ENCODE measurements at regions not wholly inside any gene's neighbourhood (a gene's known extent, or its start where the extent isn't known, plus 50 kb on each side); places are given as distances from the start of the nearest gene placed in this dataset.

DNA sequence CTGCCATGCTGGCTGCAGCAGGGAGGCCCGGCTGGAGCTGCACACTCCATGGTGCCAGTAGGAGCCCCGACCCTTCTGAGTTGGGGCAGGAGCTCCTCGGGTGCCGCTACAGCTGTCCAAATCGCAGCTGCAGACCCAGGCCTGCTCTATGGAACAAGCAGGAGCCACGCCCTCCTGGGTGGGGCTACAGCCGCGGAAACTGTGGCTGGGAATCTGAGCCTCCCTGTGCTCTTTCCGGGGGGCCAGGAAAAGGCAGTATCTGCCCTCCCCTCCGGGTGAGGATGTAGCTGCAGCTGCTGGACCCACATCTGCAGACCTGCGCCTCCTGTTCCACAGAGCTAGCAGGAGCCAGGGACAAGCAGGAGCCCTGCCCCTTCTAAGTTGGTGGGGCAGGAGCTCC is 278.9 kb upstream of the ACTBL2 start:
- Histone ChIP-seq H3K27ac (ENCODE audit: low read length) (no peak overlapping the region), H4K20me1 (ENCODE audit: insufficient read depth, low read length) (no peaks in the 10 kb centered on the region), H3K4me3 (ENCODE audit: low read depth in 1 of 2, low read length in 2 of 2) (no peak overlapping the region), H3K27me3 (ENCODE audit: insufficient read depth, low read length, poor library complexity) (no peaks in the 10 kb centered on the region), H3K79me2 (ENCODE audit: insufficient read depth, low read length) (no peaks in the 10 kb centered on the region), H3K9me3 (ENCODE audit: insufficient read depth, low read length, severe bottlenecking) (no peaks in the 10 kb centered on the region), H3K4me1 (ENCODE audit: insufficient read depth, low read length) (no peaks in the 10 kb centered on the region), H3K4me2 (ENCODE audit: insufficient read depth, low read length) (no peak overlapping the region), H3K36me3 (ENCODE audit: insufficient read depth, low read length) (no peaks in the 10 kb centered on the region), H3K9ac (ENCODE audit: low read depth, low read length) (no peak overlapping the region), H2AFZ (ENCODE audit: low read depth, low read length) (no peak overlapping the region)
- TF ChIP-seq EZH2 (IDR thresholded peaks at IDR 0.05; ENCODE audit: borderline replicate concordance, low read depth, low read length, severe bottlenecking): no peak
- TF ChIP-seq, protein P1, sequence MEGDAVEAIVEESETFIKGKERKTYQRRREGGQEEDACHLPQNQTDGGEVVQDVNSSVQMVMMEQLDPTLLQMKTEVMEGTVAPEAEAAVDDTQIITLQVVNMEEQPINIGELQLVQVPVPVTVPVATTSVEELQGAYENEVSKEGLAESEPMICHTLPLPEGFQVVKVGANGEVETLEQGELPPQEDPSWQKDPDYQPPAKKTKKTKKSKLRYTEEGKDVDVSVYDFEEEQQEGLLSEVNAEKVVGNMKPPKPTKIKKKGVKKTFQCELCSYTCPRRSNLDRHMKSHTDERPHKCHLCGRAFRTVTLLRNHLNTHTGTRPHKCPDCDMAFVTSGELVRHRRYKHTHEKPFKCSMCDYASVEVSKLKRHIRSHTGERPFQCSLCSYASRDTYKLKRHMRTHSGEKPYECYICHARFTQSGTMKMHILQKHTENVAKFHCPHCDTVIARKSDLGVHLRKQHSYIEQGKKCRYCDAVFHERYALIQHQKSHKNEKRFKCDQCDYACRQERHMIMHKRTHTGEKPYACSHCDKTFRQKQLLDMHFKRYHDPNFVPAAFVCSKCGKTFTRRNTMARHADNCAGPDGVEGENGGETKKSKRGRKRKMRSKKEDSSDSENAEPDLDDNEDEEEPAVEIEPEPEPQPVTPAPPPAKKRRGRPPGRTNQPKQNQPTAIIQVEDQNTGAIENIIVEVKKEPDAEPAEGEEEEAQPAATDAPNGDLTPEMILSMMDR (IDR thresholded peaks at IDR 0.05; ENCODE audit: borderline replicate concordance, extremely low read depth, low read length, poor library complexity, severe bottlenecking): no peak
- DNase-seq: no peak
- no peak for ATAC-seq (ENCODE audit: insufficient read depth, low read depth)

DNA sequence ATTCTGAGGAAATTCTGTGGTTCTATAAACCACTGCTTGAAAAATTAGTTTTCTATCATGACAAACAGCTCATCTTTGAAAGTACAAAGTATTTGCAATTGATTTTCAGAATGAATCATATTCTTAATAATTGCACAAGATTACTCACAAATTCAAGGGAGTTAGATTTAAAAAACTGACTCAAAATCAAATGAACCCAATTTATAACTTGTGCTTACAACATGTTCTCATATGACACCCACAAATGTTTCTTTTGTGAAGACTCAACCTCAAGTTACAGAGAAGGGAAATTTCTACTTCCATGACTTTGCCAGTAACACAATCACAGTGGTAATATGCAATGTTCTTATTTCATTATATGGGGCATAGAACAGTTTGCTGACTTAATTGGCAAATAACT is 272.0 kb upstream of the ACTBL2 start:
- DNase-seq (no peak), ATAC-seq (ENCODE audit: insufficient read depth, low read depth) (no peak)
- Histone ChIP-seq H3K4me2 (ENCODE audit: insufficient read depth, low read length) (no peak overlapping the region), H3K9ac (ENCODE audit: low read depth, low read length) (no peak overlapping the region), H2AFZ (ENCODE audit: low read depth, low read length) (no peak overlapping the region), H3K36me3 (ENCODE audit: insufficient read depth, low read length) (no peaks in the 10 kb centered on the region), H3K4me3 (ENCODE audit: low read depth in 1 of 2, low read length in 2 of 2) (no peak overlapping the region), H3K4me1 (ENCODE audit: insufficient read depth, low read length) (no peaks in the 10 kb centered on the region), H4K20me1 (ENCODE audit: insufficient read depth, low read length) (no peaks in the 10 kb centered on the region), H3K27ac (ENCODE audit: low read length) (no peak overlapping the region), H3K79me2 (ENCODE audit: insufficient read depth, low read length) (no peaks in the 10 kb centered on the region), H3K9me3 (ENCODE audit: insufficient read depth, low read length, severe bottlenecking) (no peaks in the 10 kb centered on the region), H3K27me3 (ENCODE audit: insufficient read depth, low read length, poor library complexity) (no peaks in the 10 kb centered on the region)
- TF ChIP-seq, protein P1 (IDR thresholded peaks at IDR 0.05; ENCODE audit: borderline replicate concordance, extremely low read depth, low read length, poor library complexity, severe bottlenecking): no peak
- no peak for TF ChIP-seq EZH2 (IDR thresholded peaks at IDR 0.05; ENCODE audit: borderline replicate concordance, low read depth, low read length, severe bottlenecking)

DNA sequence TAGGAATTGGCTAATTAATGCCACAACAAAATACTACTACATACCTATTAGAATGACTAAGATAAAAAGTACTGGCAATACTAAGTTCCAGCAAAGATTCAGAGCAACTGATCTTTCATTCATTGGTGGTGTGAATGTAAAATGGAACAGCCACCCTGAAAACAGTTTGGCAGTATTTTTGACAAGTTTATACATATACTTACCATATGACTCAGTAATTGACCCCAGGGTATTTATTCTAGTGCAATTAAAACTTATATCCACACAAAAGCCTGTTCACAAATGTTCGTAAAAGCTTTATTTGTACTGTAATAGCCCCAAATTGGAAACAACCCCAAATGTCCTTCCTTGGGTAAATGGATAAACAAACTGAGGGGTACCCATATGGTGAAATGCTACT is 270.8 kb upstream of the ACTBL2 start:
- H2AFZ ChIP-seq (ENCODE audit: low read depth, low read length): no peak overlapping the region
- H3K4me3 ChIP-seq (ENCODE audit: low read depth in 1 of 2, low read length in 2 of 2): no peak overlapping the region
- DNase-seq (no peak), ATAC-seq (ENCODE audit: insufficient read depth, low read depth) (no peak)
- no peak overlapping the region for H3K27ac ChIP-seq (ENCODE audit: low read length)
- no peaks in the 10 kb centered on the region for H3K36me3 ChIP-seq (ENCODE audit: insufficient read depth, low read length)
- no peaks in the 10 kb centered on the region for H3K79me2 ChIP-seq (ENCODE audit: insufficient read depth, low read length)
- no peaks in the 10 kb centered on the region for H3K27me3 ChIP-seq (ENCODE audit: insufficient read depth, low read length, poor library complexity)
- no peak overlapping the region for H3K9ac ChIP-seq (ENCODE audit: low read depth, low read length)
- H4K20me1 ChIP-seq (ENCODE audit: insufficient read depth, low read length): no peaks in the 10 kb centered on the region
- TF ChIP-seq, protein P1 (IDR thresholded peaks at IDR 0.05; ENCODE audit: borderline replicate concordance, extremely low read depth, low read length, poor library complexity, severe bottlenecking): no peak
- TF ChIP-seq EZH2 (IDR thresholded peaks at IDR 0.05; ENCODE audit: borderline replicate concordance, low read depth, low read length, severe bottlenecking): no peak
- no peaks in the 10 kb centered on the region for H3K9me3 ChIP-seq (ENCODE audit: insufficient read depth, low read length, severe bottlenecking)
- H3K4me1 ChIP-seq (ENCODE audit: insufficient read depth, low read length): no peaks in the 10 kb centered on the region
- H3K4me2 ChIP-seq (ENCODE audit: insufficient read depth, low read length): no peak overlapping the region

DNA sequence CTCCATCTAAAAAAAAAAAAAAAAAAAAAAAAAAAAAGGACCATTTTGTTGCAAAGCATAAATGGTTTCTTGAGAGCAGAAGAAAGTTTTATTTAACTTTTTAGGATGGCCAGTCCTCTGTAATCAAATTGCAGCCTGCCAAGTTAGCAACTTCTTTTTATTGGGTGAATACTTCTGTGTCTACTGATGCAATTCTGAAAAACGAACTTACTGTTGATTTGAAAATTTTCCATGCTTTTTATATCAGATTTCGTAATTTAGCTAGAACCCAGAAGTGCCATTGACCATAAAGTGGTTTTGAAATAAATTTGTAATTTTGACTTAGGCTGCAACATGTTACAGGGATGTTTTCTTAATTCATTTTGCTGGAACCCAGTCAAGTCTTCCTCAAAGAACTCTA is 269.1 kb upstream of the ACTBL2 start:
- no peak overlapping the region for H2AFZ ChIP-seq (ENCODE audit: low read depth, low read length)
- H3K27ac ChIP-seq (ENCODE audit: low read length): no peak overlapping the region
- DNase-seq (no peak), ATAC-seq (ENCODE audit: insufficient read depth, low read depth) (no peak)
- H3K4me3 ChIP-seq (ENCODE audit: low read depth in 1 of 2, low read length in 2 of 2): no peak overlapping the region
- H3K9me3 ChIP-seq (ENCODE audit: insufficient read depth, low read length, severe bottlenecking): no peaks in the 10 kb centered on the region
- H3K4me1 ChIP-seq (ENCODE audit: insufficient read depth, low read length): no peaks in the 10 kb centered on the region
- H4K20me1 ChIP-seq (ENCODE audit: insufficient read depth, low read length): no peaks in the 10 kb centered on the region
- H3K36me3 ChIP-seq (ENCODE audit: insufficient read depth, low read length): no peaks in the 10 kb centered on the region
- TF ChIP-seq, protein P1 (IDR thresholded peaks at IDR 0.05; ENCODE audit: borderline replicate concordance, extremely low read depth, low read length, poor library complexity, severe bottlenecking): no peak
- no peak for TF ChIP-seq EZH2 (IDR thresholded peaks at IDR 0.05; ENCODE audit: borderline replicate concordance, low read depth, low read length, severe bottlenecking)
- no peak overlapping the region for H3K4me2 ChIP-seq (ENCODE audit: insufficient read depth, low read length)
- H3K79me2 ChIP-seq (ENCODE audit: insufficient read depth, low read length): no peaks in the 10 kb centered on the region
- H3K9ac ChIP-seq (ENCODE audit: low read depth, low read length): no peak overlapping the region
- no peaks in the 10 kb centered on the region for H3K27me3 ChIP-seq (ENCODE audit: insufficient read depth, low read length, poor library complexity)
